Endothelial cell of umbilical vein (primary cell): ENCODE measurements at regions not wholly inside any gene's neighbourhood (a gene's known extent, or its start where the extent isn't known, plus 50 kb on each side); places are given as distances from the start of the nearest gene placed in this dataset.

Experiments used
- BruUV-seq: library from RNA; stranded (reverse); fragments of 400-500 nt; replicated peaks from 2 replicates; lab custom pipeline; 2021; lab: Mats Ljungman, UMichigan
- CTCF ChIA-PET: fragments of 300-600, 350-600 bp; sonication (Branson Sonifier 250); formaldehyde crosslinking; loops from one replicate; lab custom pipeline; 2021; ENCODE audit warnings: antibody characterized with exemption, inconsistent platforms; lab: Charles Lee
- POLR2A ChIA-PET: fragments of 300-600, 350-600 bp; sonication (Branson Sonifier 250); formaldehyde crosslinking; loops from one replicate; lab custom pipeline; 2021; ENCODE audit warnings: antibody characterized with exemption, inconsistent platforms; lab: Charles Lee
- DNase-seq: peaks from one replicate; pipeline ENCODE4 v3.0.0-alpha.2; 2011; ENCODE audit warnings: low read depth, low spot score
- FAIRE-seq: peaks from 2 replicates; lab custom pipeline; 2011; peaks lifted over from hg19 to GRCh38; lab: Jason Lieb, UNC
- H2AFZ ChIP-seq: 2 replicates; pipeline ENCODE4 v1.6.0; 2012; ENCODE audit warnings: low read depth, low read length, control low read depth, inconsistent platforms
- H3K27ac ChIP-seq: 2 replicates; pipeline ENCODE4 v1.5.1; 2011; ENCODE audit warnings: low read depth, mild to moderate bottlenecking, control low read depth, low read length, moderate library complexity; ENCODE audit not compliant: insufficient read depth
- H3K27me3 ChIP-seq, 2 experiments: 2 replicates each; pipeline versions ENCODE4 v1.6.0 to v1.6.1; 2011; ENCODE audit warnings: low read length in 2 of 2, mixed read lengths in 1 of 2; ENCODE audit not compliant: control insufficient read depth in 2 of 2, insufficient read depth in 2 of 2
- H3K36me3 ChIP-seq, 2 experiments: 2 replicates in 1 of 2; 3 replicates in 1 of 2; pipeline ENCODE4 v1.5.1; 2011; ENCODE audit warnings: low read length in 2 of 2, mild to moderate bottlenecking in 1 of 2, moderate library complexity in 1 of 2; ENCODE audit not compliant: control insufficient read depth in 2 of 2, insufficient read depth in 2 of 2; ENCODE audit errors: extremely low read depth in 1 of 2
- H3K4me1 ChIP-seq: 3 replicates; pipeline ENCODE4 v1.5.1; 2011; ENCODE audit warnings: mild to moderate bottlenecking, low read length; ENCODE audit not compliant: control insufficient read depth, insufficient read depth; ENCODE audit errors: extremely low read depth
- H3K4me2 ChIP-seq: 2 replicates; pipeline ENCODE4 v1.6.1; 2011; ENCODE audit warnings: low read length, control low read depth, mixed read lengths; ENCODE audit not compliant: insufficient read depth
- H3K4me3 ChIP-seq, 3 experiments: fragments of 200-600 bp in 1 of 3; sonication (generic), shearing (Covaris generic) in 1 of 3; replicated peaks in 1 of 3; 2 replicates each; pipeline ENCODE4 v1.5.1; 2011 to 2016; ENCODE audit warnings: control low read depth in 3 of 3, low read length in 3 of 3, mild to moderate bottlenecking in 2 of 3, inconsistent platforms in 1 of 3, low read depth in 1 of 3, moderate library complexity in 1 of 3; ENCODE audit not compliant: insufficient read depth in 1 of 3
- H3K79me2 ChIP-seq: 2 replicates; pipeline ENCODE4 v1.6.0; 2012; ENCODE audit warnings: low read length, inconsistent platforms; ENCODE audit not compliant: control insufficient read depth, insufficient read depth
- H3K9ac ChIP-seq: replicated peaks from 2 replicates; pipeline ENCODE3; 2011; ENCODE audit warnings: low read length, control low read depth; ENCODE audit not compliant: insufficient read depth; ENCODE audit errors: extremely low read depth
- H3K9me1 ChIP-seq: replicated peaks from 3 replicates; pipeline ENCODE4 v1.6.0; 2011; ENCODE audit warnings: mild to moderate bottlenecking, low read length; ENCODE audit not compliant: control insufficient read depth, insufficient read depth; ENCODE audit errors: extremely low read depth
- H3K9me3 ChIP-seq: replicated peaks from 2 replicates; pipeline ENCODE4 v1.5.1; 2012; ENCODE audit warnings: low read length, inconsistent platforms; ENCODE audit not compliant: control insufficient read depth, insufficient read depth
- H4K20me1 ChIP-seq: replicated peaks from 2 replicates; pipeline ENCODE3; 2011; ENCODE audit warnings: mild to moderate bottlenecking, low read length; ENCODE audit not compliant: control insufficient read depth, insufficient read depth; ENCODE audit errors: extremely low read depth
- EZH2 ChIP-seq: IDR thresholded peaks from 2 replicates; pipeline ENCODE4 v1.6.1; 2012; ENCODE audit warnings: borderline replicate concordance, low read depth, mild to moderate bottlenecking, moderate library complexity, low read length, inconsistent platforms; ENCODE audit not compliant: severe bottlenecking
- FOS ChIP-seq: IDR thresholded peaks from 2 replicates; pipeline ENCODE4 v1.6.1; 2011; ENCODE audit warnings: mild to moderate bottlenecking, low read length, moderate library complexity, borderline replicate concordance; ENCODE audit not compliant: insufficient read depth
- GATA2 ChIP-seq: IDR thresholded peaks from 2 replicates; pipeline ENCODE4 v1.7.0; 2011; ENCODE audit warnings: low read depth, mild to moderate bottlenecking, moderate library complexity, mixed read lengths, low read length; ENCODE audit not compliant: insufficient read length, insufficient read depth
- JUN ChIP-seq: IDR thresholded peaks from 2 replicates; pipeline ENCODE4 v1.6.1; 2011; ENCODE audit warnings: borderline replicate concordance, low read depth; ENCODE audit not compliant: insufficient read length, insufficient read depth
- MYC ChIP-seq: IDR thresholded peaks from one replicate; pipeline ENCODE4 v1.6.1; 2011; ENCODE audit warnings: mild to moderate bottlenecking, low read depth, low read length
- POLR2A ChIP-seq: IDR thresholded peaks from 2 replicates; pipeline ENCODE4 v1.6.1; 2012; ENCODE audit warnings: low read depth, mild to moderate bottlenecking, control low read depth, low read length
- POLR2AphosphoS5 ChIP-seq: IDR thresholded peaks from 2 replicates; pipeline ENCODE4 v1.6.1; 2012; ENCODE audit warnings: low read depth, mild to moderate bottlenecking, control low read depth, low read length, moderate library complexity; ENCODE audit not compliant: insufficient read depth
- dilution Hi-C: fragments of 300-500 bp; cut with MboI; formaldehyde crosslinking; loops from one replicate; pipeline ENCODE4 v1.15.0; 2019; ENCODE audit warnings: low sequenced_read_pairs; ENCODE audit not compliant: extremely low pct_ligation_motif_present
- intact Hi-C: fragments of 100-400 bp; cut with micrococcal nuclease; formaldehyde crosslinking; loops from one replicate; pipeline ENCODE4 v1.10.0; 2022
- TF ChIP-seq, protein P1 (sequence below): IDR thresholded peaks from 2 replicates; pipeline ENCODE4 v1.6.1; 2011; ENCODE audit not compliant: insufficient read depth, insufficient read length
- TF ChIP-seq, protein P2 (sequence below), 2 donors: IDR thresholded peaks; 1 replicate in 1 of 2; 2 replicates in 1 of 2; pipeline ENCODE4 v1.5.1; 2011; ENCODE audit warnings: low read length in 2 of 2, mild to moderate bottlenecking in 2 of 2, moderate library complexity in 2 of 2, control low read depth in 1 of 2, inconsistent platforms in 1 of 2, low read depth in 1 of 2; ENCODE audit not compliant: insufficient read depth in 1 of 2; ENCODE audit errors: extremely low read depth in 1 of 2

- ChIA-PET POLR2A (interaction anchor here (1.2 kb wide), 1 partner anchor 16 kb away, joined by 3 read pairs; no protein-coding TSS in a partner anchor), CTCF (interaction anchor here (1.0 to 3.8 kb wide), 9 partner anchors 8 to 580 kb away, joined by 3 to 39 read pairs (median 4); no protein-coding TSS in a partner anchor)
- Histone ChIP-seq H2AFZ (peak overlapping the region; percentile 55), H3K27me3 (no peaks in the 10 kb centered on the region), H3K79me2 (no peaks in the 10 kb centered on the region), H3K9me1 (no peaks in the 10 kb centered on the region), H3K4me3 (no peak overlapping the region), H3K4me1 (peaks cover 2% of the 10 kb centered on the region), H3K4me2 (no peak overlapping the region), H3K27ac (no peak overlapping the region), H3K36me3 (no peaks in the 10 kb centered on the region), H3K9me3 (no peaks in the 10 kb centered on the region), H3K9ac (no peak overlapping the region), H4K20me1 (no peaks in the 10 kb centered on the region)
- dilution Hi-C loops, result no loop called here
- no TSS peak for BruUV-seq
- intact Hi-C loops, result no loop called here
- FAIRE-seq (peak; percentile 72), DNase-seq (peak; percentile 51)
- TF ChIP-seq GATA2, result no peak
- no peak for TF ChIP-seq JUN
Measured at GRCh38 chr12:98418357-98419075, 96.9 kb upstream of the TMPO start.

DNA sequence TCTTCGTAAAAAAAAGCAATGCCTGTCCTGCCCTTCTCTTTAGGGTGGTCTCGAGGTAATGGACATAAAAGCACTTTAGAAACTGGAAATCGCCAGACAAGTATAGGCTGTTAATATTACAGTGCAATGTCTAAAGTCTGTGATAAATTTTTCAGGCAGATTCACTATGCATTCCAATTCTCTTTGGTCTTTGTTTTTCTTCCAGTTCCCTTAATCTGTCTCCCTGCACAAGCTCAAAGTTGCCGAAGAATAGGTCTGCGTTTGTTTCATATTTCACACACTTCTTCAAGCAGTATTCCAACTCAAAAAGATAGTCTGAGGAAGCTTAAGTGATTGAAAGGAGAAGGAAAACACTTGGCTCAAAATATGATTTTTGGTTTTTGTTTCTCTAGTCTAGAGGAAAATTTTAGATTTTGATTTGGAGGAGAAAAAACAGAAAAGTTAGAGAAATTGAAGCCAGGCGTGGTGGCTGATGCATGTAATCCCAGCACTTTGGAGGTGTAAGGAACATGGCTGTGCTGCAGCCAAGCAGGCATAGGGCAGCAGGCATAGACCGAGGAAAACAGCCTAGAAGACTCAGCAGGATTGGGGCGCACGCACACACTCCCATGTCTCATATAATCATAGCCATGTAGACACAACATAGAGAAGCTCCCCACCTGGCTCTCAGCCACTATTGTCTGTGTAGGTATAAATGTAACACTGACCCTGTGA is 96.2 kb upstream of the TMPO start:
- dilution Hi-C loops (no loop called here), intact Hi-C loops (no loop called here)

More for the DNA sequence above, 96.2 kb upstream of the TMPO start:
- Histone ChIP-seq H3K27ac (no peak overlapping the region), H2AFZ (no peak overlapping the region), H3K79me2 (no peaks in the 10 kb centered on the region), H3K36me3 (no peaks in the 10 kb centered on the region), H4K20me1 (no peaks in the 10 kb centered on the region), H3K4me3 (no peak overlapping the region), H3K4me2 (no peak overlapping the region), H3K9me1 (no peaks in the 10 kb centered on the region), H3K4me1 (peaks cover 5% of the 10 kb centered on the region), H3K9me3 (no peaks in the 10 kb centered on the region), H3K9ac (no peak overlapping the region), H3K27me3 (no peaks in the 10 kb centered on the region)
- CTCF ChIA-PET, result interaction anchor here (1.0 to 3.8 kb wide), 7 partner anchors 9 to 147 kb away, joined by 4 to 39 read pairs (median 5); no protein-coding TSS in a partner anchor
- FAIRE-seq (no peak), DNase-seq (no peak)
- BruUV-seq, result no TSS peak
- TF ChIP-seq POLR2A (no peak), FOS (no peak), EZH2 (no peak), GATA2 (no peak), POLR2AphosphoS5 (no peak), JUN (no peak), MYC (no peak)
- TF ChIP-seq, protein P1, sequence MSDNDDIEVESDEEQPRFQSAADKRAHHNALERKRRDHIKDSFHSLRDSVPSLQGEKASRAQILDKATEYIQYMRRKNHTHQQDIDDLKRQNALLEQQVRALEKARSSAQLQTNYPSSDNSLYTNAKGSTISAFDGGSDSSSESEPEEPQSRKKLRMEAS, result no peak
- TF ChIP-seq, protein P2, sequence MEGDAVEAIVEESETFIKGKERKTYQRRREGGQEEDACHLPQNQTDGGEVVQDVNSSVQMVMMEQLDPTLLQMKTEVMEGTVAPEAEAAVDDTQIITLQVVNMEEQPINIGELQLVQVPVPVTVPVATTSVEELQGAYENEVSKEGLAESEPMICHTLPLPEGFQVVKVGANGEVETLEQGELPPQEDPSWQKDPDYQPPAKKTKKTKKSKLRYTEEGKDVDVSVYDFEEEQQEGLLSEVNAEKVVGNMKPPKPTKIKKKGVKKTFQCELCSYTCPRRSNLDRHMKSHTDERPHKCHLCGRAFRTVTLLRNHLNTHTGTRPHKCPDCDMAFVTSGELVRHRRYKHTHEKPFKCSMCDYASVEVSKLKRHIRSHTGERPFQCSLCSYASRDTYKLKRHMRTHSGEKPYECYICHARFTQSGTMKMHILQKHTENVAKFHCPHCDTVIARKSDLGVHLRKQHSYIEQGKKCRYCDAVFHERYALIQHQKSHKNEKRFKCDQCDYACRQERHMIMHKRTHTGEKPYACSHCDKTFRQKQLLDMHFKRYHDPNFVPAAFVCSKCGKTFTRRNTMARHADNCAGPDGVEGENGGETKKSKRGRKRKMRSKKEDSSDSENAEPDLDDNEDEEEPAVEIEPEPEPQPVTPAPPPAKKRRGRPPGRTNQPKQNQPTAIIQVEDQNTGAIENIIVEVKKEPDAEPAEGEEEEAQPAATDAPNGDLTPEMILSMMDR (IDR thresholded peaks at IDR 0.05; ENCODE audit: extremely low read depth in 1 of 2, insufficient read depth in 1 of 2, low read depth in 1 of 2, low read length in 2 of 2), result no peak
- POLR2A ChIA-PET, result no interaction called here
